ENCODE measurements at regions not wholly inside any gene's neighbourhood (a gene's known extent, or its start where the extent isn't known, plus 50 kb on each side); places are given as distances from the start of the nearest gene placed in this dataset.
A peak's percentile ranks its signal among the peaks of the same experiment; 100 is the strongest.
"Not testable (repeated sequence)": the region's sequence is repeated elsewhere in the genome, so short reads cannot be mapped to it uniquely, and the experiment has no call there.

GRCh38 chr11:45403521-45403920 lies 117.4 kb upstream of the SYT13 start:
- not testable (repeated sequence) for DNase-seq

GRCh38 chr11:45402049-45402630 lies 116.0 kb upstream of the SYT13 start:
- no peak for DNase-seq

GRCh38 chr11:45400591-45400990 lies 114.5 kb upstream of the SYT13 start:
- no peak for DNase-seq

GRCh38 chr11:45399166-45399565 lies 113.0 kb upstream of the SYT13 start:
- no peak for DNase-seq

- no peak for DNase-seq
Observed at GRCh38 chr11:45398325-45398724, 112.2 kb upstream of the SYT13 start.

GRCh38 chr11:45396394-45396793 lies 110.3 kb upstream of the SYT13 start:
- DNase-seq = no peak

GRCh38 chr11:45395947-45396346 lies 109.8 kb upstream of the SYT13 start:
- no peak for DNase-seq

GRCh38 chr11:45395421-45395820 lies 109.3 kb upstream of the SYT13 start:
- no peak for DNase-seq

GRCh38 chr11:45394294-45395085 lies 108.3 kb upstream of the SYT13 start:
- no peak for DNase-seq

- DNase-seq = no peak
Observed at GRCh38 chr11:45393826-45394225, 107.7 kb upstream of the SYT13 start.

GRCh38 chr11:45393334-45393733 lies 107.2 kb upstream of the SYT13 start:
- no peak for DNase-seq

- DNase-seq = no peak
Observed at GRCh38 chr11:45392591-45393091, 106.5 kb upstream of the SYT13 start.

- no peak for DNase-seq
Observed at GRCh38 chr11:45392154-45392553, 106.0 kb upstream of the SYT13 start.

GRCh38 chr11:45391168-45391850 lies 105.2 kb upstream of the SYT13 start:
- no peak for DNase-seq

- DNase-seq = no peak
Observed at GRCh38 chr11:45390407-45390806, 104.3 kb upstream of the SYT13 start.

GRCh38 chr11:45388472-45388871 lies 102.3 kb upstream of the SYT13 start:
- no peak for DNase-seq

GRCh38 chr11:45387885-45388284 lies 101.7 kb upstream of the SYT13 start:
- DNase-seq = not testable (repeated sequence)

GRCh38 chr11:45386972-45387371 lies 100.8 kb upstream of the SYT13 start:
- no peak for DNase-seq

- DNase-seq = no peak
Observed at GRCh38 chr11:45385844-45386243, 99.7 kb upstream of the SYT13 start.

- DNase-seq = no peak
Observed at GRCh38 chr11:45385423-45385822, 99.3 kb upstream of the SYT13 start.

GRCh38 chr11:45384711-45385241 lies 98.6 kb upstream of the SYT13 start:
- no peak for DNase-seq

GRCh38 chr11:45384016-45384415 lies 97.9 kb upstream of the SYT13 start:
- DNase-seq = no peak

GRCh38 chr11:45383224-45383623 lies 97.1 kb upstream of the SYT13 start:
- peak; percentile 33 to 39 for DNase-seq
